HFF-Myc (cell line): ENCODE measurements at regions not wholly inside any gene's neighbourhood (a gene's known extent, or its start where the extent isn't known, plus 50 kb on each side); places are given as distances from the start of the nearest gene placed in this dataset.
"Not testable (repeated sequence)": the region's sequence is repeated elsewhere in the genome, so short reads cannot be mapped to it uniquely, and the experiment has no call there.

ENCODE experiments used
- DNase-seq: peaks from one replicate; pipeline ENCODE4 v3.0.0-alpha.2; 2011; ENCODE audit warnings: low read depth; ENCODE audit errors: extremely low read depth
- H3K4me3 ChIP-seq: replicated peaks from 2 replicates; pipeline ENCODE4 v1.5.1; 2011; ENCODE audit warnings: low read depth, mild to moderate bottlenecking, control low read depth, low read length
- TF ChIP-seq, protein P1 (sequence below): IDR thresholded peaks from 2 replicates; pipeline ENCODE4 v1.5.1; 2012; ENCODE audit warnings: mild to moderate bottlenecking, low read depth, low read length, control low read depth; ENCODE audit errors: missing control alignments

DNA sequence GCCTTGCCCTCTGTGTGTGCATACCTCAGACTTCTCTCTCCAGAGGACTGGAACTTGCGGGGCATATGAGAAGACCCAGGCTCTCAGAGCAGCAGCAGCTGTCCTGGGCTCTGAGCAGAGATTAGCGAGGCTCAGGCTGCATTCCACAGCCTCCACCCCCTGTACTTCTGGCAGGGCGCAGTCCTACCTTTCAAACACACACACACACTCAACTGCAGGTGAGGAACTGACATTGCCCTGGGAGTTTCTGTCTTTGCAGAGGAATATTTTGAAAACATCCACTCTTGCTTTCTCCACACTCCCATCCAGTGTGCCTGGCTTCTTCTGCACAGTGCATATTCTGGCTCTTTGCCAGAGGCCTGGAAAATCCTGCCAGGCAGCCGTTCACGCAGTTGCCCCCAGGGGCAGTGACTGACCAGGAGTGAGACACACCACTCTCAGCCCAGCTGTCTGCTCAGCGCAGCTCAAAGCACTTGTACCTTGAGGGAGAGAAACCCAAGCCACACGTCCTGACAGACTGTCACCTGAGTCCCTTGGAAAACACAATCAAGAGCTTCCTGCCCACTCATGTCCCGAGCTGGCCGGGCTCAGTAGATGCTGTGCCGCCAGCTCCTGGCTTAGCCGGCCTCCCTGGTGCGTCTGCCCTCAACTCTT, 460.8 kb downstream of the RNF144A start:
- no peak for DNase-seq

DNA sequence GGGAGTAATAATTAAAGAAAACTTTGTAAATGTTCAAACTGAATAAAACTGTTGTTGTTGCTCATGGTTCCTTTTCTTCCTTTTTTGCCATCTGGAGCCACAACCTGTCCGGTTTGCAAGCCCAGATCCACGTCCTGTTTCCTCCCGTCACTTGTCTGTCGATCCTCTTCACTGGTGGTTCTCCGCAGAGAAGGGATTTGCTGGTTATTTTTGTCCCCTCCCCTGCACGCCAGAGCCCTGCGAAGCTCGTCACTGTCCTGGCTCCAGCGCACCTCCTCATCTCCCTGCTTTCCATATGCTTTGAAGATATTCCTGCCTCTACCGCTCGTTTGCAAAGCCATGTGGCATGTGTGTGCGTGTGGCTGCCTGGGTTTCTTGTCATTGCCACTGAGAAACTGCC, 461.4 kb downstream of the RNF144A start:
- no peak for DNase-seq
- no peak overlapping the region for H3K4me3 ChIP-seq
- TF ChIP-seq, protein P1, sequence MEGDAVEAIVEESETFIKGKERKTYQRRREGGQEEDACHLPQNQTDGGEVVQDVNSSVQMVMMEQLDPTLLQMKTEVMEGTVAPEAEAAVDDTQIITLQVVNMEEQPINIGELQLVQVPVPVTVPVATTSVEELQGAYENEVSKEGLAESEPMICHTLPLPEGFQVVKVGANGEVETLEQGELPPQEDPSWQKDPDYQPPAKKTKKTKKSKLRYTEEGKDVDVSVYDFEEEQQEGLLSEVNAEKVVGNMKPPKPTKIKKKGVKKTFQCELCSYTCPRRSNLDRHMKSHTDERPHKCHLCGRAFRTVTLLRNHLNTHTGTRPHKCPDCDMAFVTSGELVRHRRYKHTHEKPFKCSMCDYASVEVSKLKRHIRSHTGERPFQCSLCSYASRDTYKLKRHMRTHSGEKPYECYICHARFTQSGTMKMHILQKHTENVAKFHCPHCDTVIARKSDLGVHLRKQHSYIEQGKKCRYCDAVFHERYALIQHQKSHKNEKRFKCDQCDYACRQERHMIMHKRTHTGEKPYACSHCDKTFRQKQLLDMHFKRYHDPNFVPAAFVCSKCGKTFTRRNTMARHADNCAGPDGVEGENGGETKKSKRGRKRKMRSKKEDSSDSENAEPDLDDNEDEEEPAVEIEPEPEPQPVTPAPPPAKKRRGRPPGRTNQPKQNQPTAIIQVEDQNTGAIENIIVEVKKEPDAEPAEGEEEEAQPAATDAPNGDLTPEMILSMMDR = no peak

More for the DNA sequence above, 460.8 kb downstream of the RNF144A start:
- TF ChIP-seq, protein P1 = no peak
- no peak overlapping the region for H3K4me3 ChIP-seq

DNA sequence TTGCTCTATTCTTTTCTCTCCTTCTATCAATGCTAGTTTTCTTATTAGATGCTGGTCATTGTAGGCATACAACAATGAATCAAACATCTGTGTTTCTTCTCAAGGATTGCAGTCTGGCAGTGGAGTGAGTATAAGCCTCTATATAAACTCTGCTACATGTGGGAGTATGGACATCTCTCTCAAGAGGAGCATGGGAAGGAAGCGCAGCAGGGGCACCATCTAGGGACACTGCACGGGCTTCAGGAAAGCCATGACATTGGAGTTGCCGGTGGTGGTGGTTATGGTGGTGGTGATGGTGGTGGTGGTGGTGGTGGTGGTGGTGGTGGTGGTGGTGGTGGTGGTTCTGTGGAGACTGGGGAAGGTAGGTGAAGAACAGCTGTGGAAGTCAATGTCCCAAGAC, 462.6 kb downstream of the RNF144A start:
- TF ChIP-seq, protein P1 = no peak
- DNase-seq = no peak
- H3K4me3 ChIP-seq = no peak overlapping the region

DNA sequence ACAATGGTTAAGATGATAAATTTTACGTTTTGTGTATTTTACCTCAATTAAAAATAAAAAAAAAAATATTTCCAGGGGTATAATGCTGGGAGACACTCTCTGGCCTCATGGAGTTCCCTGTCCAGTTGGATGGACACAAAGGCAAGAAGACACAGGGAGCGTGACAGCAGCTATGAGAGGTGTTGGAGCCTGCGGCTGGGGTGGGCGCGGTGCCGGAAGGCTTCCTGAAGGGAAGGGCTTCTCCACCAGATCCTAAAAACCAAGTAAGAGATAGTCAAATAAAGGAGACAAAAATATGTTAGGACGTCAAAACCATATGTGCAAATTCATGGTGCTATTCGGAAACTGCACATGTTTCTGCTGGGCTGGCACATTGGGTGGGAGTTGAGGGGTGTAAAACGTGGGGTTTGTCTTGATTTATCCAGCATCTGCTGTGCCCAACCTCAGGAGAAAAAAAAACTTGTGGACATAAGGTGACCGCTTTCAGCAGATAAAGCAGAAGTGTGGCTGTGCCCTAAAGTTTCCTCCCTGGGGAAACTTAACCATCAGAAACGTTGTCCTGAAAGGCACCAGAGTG, 467.6 kb downstream of the RNF144A start:
- TF ChIP-seq, protein P1 = no peak
- no peak for DNase-seq
- H3K4me3 ChIP-seq = no peak overlapping the region

DNA sequence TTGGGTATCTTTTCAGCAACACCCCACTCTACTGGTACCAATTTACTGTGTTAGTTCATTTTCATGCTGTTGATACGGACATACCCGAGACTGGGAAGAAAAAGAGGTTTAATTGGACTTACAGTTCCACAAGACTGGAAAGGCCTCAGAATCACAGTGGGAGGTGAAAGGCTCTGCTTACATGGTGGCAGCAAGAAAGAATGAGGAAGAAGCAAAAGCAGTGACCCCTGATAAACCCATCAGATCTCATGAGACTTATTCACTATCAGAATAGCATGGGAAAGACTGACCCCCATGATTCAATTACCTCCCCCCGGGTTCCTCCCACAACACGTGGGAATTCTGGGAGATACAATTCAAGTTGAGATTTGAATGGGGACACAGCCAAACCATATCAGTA, 473.1 kb downstream of the RNF144A start:
- not testable (repeated sequence) for H3K4me3 ChIP-seq, DNase-seq

DNA sequence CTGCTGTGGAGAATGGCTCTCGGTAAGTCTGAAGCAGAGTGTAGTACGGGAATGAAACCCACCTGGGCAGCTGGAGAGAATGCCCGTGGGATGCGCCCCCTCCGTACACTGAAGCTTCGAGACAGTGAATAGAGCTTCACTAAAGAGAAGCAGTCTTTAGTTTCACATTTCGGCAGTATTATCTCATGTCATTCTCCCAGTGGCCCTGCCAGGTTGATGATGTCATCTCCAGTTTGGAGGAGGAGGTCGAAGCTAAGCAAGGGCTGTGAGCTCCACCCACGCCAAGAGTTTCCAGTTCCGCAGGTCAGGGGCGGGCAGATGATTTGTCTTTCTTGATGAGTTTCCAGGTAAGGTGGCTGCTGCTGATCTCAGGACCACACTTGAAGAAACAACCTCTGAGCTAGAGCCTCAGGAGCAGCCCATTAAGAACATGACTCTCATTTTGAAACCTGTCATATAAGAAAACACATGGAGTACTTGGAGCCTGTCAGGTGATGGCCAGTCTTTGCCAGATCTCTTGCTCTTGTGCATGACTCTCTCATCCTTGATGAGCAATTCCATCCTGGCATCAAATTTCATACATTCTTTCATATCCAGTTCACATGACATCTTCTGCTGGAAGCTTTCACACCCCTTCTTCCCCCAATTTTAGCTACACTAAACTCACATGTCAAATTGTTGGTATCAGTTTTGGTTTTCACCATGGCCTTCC, 475.0 kb downstream of the RNF144A start:
- TF ChIP-seq, protein P1 = no peak
- H3K4me3 ChIP-seq = no peak overlapping the region
- no peak for DNase-seq

DNA sequence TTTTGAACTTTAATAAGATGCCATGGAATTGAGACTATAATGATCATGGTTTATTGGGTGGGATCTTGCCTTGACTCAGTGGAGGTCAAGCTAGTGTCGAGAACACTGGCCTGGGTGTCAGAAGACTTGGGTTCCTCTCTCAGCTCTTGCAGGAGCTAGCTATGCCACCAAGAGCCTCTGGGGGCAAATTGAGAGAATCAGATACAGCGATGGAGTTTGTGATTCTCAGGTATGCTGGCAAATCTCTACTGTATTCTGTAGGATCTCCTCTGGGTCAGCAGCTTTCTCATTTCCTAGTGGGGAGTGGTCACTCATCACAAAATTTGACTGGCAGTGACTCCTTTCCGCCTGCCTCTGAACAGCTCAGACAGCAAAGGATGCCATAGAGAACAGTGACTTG, 477.0 kb downstream of the RNF144A start:
- TF ChIP-seq, protein P1 = no peak
- no peak overlapping the region for H3K4me3 ChIP-seq
- DNase-seq = no peak
